SKM-1 (cell line): ENCODE measurements at regions not wholly inside any gene's neighbourhood (a gene's known extent, or its start where the extent isn't known, plus 50 kb on each side); places are given as distances from the start of the nearest gene placed in this dataset.
A peak's percentile ranks its signal among the peaks of the same experiment; 100 is the strongest.

Experiments
- DNase-seq: peaks from one replicate; lab custom pipeline; 2025; ENCODE audit not compliant: unreplicated experiment; lab: John Stamatoyannopoulos, UW

DNA sequence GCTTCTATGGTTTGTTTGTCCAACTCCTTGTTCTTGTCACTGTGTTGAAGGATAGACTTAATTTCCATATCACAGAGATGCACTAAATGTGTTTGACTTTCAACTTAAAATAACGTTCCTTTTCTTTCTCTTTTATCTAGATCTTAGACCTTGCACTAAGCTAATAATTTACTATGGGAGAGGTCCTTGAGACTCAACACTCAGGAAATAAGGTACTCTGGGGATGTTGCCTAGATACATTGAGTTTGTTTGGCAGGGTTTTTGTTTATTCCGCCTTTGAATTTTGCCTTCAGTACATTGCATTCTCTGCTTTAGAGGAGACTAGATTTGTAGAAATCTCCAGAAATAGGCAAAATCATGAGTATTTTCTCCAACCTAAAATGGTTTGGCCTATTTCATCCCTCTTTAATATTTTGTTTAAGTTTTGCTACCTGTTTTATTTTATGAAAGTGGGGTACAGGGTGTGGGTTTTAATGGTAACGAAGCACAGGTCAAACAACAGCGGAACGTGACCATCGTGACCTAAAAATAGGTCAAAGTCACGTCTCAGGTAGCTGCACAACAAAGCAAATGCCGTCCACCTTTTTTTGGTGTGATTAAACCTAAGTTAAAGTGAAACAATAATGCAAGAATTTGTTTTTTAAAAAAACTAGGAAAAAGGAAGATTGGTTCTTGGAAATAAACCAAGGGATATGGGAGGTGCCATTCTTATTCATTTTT lies 115.3 kb upstream of the CPSF6 start:
- no peak for DNase-seq

GRCh38 chr12:69129017-69129416 lies 110.4 kb upstream of the CPSF6 start:
- DNase-seq, result no peak

- no peak for DNase-seq
These were observed 109.8 kb upstream of the CPSF6 start for GRCh38 chr12:69129564-69129963.

DNA sequence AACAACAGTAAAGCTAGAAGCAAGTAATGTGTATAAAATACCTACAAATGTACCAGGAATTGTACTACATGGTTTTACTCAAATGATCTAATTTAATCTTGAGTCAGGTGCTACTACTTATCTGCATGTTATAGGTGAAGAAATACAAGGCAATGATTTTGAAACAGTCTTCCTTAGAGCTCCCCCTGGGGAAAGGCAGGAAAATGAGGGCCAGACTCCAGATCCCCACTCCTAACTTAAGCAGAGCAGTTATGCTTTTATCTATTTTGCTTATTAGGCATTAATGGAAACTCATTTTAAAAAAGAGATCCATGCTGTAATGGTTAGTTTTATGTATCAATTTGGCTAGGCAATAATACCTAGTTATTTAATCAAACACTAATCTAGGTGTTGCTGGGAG lies 109.3 kb upstream of the CPSF6 start:
- DNase-seq, result no peak

DNA sequence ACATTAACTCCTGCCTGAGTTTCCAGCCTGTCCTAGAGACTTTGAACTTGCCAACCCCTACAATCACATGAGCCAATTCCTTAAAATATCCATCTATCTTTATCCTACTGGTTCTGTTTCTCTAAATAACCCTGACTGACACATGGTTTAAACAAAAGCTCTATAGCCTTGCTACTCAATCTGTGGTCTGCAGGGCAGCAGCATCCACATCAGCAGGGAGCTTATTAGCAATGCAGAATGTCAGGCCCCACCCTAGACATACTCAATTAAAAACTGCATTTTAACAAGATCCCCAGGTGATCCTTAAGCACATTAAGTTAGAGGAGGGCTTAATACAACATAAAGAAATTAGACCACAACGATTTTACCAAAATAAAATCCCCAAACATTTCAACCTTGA lies 108.3 kb upstream of the CPSF6 start:
- DNase-seq, result no peak

GRCh38 chr12:69136931-69137613 lies 102.3 kb upstream of the CPSF6 start:
- no peak for DNase-seq

- no peak for DNase-seq
These were observed 98.3 kb upstream of the CPSF6 start for GRCh38 chr12:69141074-69141473.

GRCh38 chr12:69149270-69149669 lies 90.1 kb upstream of the CPSF6 start:
- DNase-seq, result no peak

DNA sequence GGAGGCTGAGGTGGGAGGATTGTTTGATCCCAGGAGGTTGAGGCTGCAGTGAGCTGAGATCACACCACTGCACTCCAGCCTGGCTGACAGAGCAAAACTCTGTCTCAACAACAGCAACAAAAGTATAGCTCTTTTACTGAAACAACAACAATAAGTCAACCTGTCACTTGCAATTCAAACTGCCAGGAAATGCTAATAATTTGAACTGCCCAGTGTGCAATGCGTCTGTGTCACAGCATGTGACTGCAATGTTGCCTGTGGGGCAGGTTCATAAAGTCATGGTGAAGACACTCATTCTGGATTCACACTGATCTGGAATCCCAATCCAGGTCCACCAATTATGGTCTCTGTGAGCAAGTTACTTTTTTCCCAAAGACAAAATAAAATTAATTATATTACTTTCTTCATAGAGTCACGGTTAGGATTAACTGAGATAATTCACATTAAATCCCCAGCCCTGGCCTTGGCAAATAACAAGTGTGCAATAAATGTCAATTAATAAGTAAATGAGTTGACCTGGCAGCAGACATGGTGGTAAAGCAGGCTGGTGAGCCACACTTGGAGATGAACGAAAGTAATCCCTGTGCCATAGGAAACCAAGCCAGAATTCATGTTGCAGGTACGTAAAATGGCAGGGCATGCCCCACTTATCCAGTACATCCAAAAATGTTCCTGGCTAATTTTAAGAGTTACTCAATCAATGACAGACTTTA lies 89.1 kb upstream of the CPSF6 start:
- DNase-seq, result no peak

DNA sequence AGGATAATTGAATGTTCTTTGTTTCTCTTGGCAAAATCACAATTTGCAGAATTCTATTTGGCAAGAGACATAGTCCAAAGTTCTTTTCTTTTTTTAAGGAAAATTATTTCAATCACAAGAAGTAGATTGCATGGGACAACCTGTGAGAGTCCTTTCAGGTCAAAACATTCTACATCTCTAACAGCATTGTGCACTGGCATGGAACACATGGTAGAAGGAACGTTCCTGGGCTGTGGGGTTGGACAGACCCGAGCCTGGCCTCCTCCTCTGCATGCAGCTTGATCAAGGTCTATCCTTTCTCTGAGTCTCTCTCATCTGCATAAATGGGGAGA lies 88.6 kb upstream of the CPSF6 start:
- DNase-seq, result no peak

- DNase-seq, result no peak
These were observed 88.1 kb upstream of the CPSF6 start for GRCh38 chr12:69151254-69151764.

DNA sequence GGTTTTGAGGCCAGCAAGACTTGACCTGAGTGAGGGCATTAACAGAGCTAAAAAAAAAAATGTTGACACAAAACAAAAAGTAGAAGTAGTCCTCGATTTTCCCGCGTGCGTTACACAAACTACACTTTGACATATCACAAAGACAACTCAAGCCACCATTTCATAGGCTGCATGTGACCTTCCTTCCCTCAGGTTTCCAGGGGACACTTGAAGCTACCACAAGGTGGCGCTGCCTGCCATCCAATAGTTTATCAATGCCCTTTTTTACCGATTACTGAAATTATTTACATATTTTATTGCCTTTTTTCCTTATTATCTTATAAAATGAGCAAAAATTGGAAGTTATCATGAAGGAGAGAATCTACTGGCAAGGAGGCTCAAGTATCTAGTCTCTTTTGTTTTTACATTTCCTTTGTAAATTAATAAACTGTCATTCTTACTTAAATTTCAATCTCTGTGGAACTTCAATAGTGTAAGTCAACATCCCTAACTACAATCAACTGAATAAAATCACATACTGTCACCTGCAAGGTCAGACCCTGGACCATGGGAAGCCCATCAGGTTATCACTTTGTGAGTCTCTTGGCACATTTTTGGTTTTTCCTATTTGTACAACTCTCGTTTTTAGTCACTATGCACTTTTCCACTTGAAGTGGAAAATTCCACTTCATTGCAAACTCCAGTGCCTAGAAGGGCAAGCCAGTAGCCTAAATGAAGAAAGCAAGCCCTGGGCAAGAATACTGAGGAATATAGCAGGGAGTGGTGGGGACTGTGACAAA lies 84.6 kb upstream of the CPSF6 start:
- peak; percentile 3 for DNase-seq

- peak; percentile 34 for DNase-seq
These were observed 82.2 kb upstream of the CPSF6 start for GRCh38 chr12:69157023-69157655.

DNA sequence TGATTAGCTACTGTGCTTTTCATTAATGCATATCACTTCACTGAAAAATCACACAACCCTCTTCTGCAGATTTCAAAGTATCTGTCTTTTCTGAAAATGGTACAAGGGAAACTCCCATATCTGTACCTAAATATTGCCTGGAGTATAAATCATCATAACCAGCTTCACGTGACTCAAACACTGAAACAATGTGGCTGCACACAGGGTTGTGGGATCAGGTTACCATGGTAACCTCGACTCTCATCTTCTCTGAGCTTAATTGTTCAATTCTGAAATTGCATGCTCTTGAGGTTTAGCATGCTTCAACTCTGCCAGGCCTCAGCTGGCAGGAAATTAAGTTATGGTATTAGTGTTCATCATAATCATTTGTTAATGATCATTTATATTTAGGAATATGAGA lies 77.5 kb upstream of the CPSF6 start:
- no peak for DNase-seq

GRCh38 chr12:69163681-69164362 lies 75.5 kb upstream of the CPSF6 start:
- DNase-seq, result no peak

DNA sequence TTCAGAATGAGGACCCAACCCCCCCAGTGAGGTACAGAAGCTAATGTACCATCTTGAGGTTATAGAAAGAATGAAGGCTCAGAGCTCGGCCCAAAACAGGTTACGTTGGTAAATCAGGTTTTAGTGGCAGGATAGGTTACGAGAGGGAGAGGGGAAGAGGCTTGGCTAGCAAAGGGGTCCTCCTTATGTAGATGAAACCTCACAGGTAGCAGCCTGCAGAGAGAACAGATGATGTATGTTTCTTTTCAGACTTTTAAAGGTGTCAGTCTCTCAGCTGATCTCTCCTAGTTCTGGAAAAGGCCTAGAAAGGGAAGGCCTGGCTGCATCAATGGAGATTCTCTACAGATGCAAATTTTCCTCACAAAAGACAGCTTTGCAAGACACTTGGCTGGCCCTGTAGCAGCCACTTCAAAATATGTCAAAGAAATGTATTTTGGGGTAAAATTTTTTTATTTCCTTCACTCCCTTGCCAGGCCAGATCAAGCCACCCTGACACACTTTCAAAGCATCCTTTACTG lies 71.7 kb upstream of the CPSF6 start:
- no peak for DNase-seq

GRCh38 chr12:69168363-69168762 lies 71.0 kb upstream of the CPSF6 start:
- no peak for DNase-seq

DNA sequence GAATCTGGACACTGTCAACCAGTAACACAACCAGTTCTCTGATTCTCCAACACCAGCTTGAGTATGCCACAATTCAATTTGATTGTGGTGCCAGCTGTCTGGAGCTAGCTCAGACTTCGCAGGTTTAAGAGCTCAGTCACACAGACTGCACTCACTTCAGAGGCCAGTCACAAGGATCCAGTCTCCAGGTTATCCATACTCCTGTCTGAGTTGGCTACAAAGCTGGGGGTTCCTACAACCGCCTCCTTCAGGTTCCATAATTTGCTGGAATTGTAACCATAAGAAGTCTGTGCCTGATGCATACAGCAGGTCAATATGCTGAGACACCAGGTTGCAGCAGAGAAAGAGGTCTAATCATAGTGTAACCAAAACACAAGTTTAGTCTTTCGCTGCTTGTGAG lies 70.5 kb upstream of the CPSF6 start:
- DNase-seq, result no peak

DNA sequence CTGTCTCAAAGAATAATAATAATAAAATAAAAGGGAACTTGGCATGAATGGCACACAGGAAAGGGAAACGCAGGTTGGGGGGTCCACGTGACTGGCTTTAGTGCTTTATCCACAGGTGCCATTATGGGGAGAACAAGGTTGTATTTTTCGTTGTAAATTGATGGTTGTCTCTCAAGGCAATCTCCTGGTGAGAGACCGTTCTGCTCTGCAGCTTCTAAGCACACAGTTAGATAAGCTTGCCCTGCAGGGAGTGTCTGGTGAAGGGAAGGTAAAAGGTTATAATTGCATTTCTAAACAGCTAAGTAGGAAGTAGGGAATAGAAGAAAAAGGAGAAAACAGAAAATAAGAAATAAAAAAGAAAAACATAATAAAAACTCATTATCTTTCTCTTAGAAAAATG lies 69.1 kb upstream of the CPSF6 start:
- no peak for DNase-seq

DNA sequence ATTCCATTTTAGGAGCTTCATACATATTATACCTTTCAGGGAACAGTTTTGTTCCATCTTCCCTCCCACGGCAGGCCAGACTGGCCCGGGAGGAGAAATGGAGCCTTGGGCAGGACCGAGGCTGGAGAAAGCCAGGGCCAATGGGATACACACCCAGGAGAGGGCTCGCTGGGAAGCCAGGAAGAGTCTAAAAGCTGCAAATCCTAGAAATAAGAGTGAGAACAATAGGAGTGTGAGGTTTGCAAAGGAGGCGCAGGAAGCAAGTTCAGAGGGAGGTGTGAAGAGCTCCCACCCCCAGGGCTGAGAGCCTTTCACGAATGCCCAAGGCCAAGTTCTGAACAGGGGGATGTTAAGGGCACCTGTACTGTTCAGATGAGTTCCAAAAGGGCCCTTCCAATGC lies 67.5 kb upstream of the CPSF6 start:
- no peak for DNase-seq
